Mammary epithelial cell (primary cell): ENCODE measurements at regions not wholly inside any gene's neighbourhood (a gene's known extent, or its start where the extent isn't known, plus 50 kb on each side); places are given as distances from the start of the nearest gene placed in this dataset.

Source experiments
- EZH2 ChIP-seq: IDR thresholded peaks from 2 replicates; pipeline ENCODE4 v1.6.1; 2012; ENCODE audit warnings: low read length, inconsistent platforms, borderline replicate concordance
- TF ChIP-seq, protein P1 (sequence below), 2 donors: IDR thresholded peaks in 1 of 2; conservative IDR thresholded peaks in 1 of 2; 2 replicates each; pipeline ENCODE4 v1.5.1; 2011 to 2012; ENCODE audit warnings: inconsistent platforms in 2 of 2, low read length in 2 of 2, mild to moderate bottlenecking in 2 of 2, control low read depth in 1 of 2, low read depth in 1 of 2; ENCODE audit not compliant: insufficient read depth in 1 of 2; ENCODE audit errors: extremely low read depth in 1 of 2

GRCh38 chr6:105564121-105564902, 161.4 kb upstream of the PREP start:
- TF ChIP-seq, protein P1, sequence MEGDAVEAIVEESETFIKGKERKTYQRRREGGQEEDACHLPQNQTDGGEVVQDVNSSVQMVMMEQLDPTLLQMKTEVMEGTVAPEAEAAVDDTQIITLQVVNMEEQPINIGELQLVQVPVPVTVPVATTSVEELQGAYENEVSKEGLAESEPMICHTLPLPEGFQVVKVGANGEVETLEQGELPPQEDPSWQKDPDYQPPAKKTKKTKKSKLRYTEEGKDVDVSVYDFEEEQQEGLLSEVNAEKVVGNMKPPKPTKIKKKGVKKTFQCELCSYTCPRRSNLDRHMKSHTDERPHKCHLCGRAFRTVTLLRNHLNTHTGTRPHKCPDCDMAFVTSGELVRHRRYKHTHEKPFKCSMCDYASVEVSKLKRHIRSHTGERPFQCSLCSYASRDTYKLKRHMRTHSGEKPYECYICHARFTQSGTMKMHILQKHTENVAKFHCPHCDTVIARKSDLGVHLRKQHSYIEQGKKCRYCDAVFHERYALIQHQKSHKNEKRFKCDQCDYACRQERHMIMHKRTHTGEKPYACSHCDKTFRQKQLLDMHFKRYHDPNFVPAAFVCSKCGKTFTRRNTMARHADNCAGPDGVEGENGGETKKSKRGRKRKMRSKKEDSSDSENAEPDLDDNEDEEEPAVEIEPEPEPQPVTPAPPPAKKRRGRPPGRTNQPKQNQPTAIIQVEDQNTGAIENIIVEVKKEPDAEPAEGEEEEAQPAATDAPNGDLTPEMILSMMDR (conservative IDR thresholded peaks at IDR 0.05 in 1 of 2, IDR thresholded peaks at IDR 0.05 in 1 of 2; ENCODE audit: extremely low read depth in 1 of 2, insufficient read depth in 1 of 2, low read depth in 1 of 2, low read length in 2 of 2) = no peak
- TF ChIP-seq EZH2 = no peak
